HPDE6-E6E7 (cell line): ENCODE measurements at regions not wholly inside any gene's neighbourhood (a gene's known extent, or its start where the extent isn't known, plus 50 kb on each side); places are given as distances from the start of the nearest gene placed in this dataset.

Experiments
- DNase-seq: peaks from one replicate; pipeline ENCODE4 v3.0.0; 2011; ENCODE audit warnings: missing footprints; ENCODE audit errors: extremely low spot score

DNA sequence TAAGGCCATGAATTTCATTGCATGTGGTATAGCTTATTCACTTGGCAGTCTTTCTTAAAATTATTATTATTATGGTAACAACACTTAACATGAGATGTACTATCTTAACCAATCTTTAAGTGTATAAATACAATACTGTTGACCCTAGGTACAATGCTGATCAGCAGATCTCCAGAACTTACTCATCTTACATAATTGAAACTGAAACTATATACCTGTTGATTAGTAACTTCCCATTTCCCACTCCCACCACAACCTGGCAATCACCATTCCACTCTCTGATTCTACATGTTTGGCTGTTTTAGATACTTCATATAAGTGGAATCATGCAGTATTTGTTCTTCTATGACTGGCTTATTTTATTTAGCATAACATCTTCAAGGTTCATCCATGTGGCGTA lies 150.2 kb upstream of the POU2AF2 start:
- no peak for DNase-seq

DNA sequence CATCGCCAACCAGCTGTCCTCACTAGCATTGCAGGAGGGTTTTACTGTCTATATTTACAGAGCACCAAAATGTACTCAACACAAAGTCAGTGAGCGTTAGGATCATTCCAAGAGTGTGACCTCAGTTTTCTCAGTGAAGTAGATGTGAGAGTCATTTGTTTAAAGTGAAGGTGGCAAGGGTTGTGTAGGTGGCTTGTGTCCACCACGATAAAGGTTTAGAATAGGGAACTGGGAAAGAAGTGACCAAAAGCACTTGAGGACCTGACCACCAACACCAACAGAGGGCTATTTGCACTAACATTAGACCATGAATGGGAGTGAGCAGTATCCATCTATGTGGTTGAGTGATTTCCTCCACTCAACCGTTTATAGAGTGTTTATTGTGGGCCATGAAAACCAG lies 152.5 kb upstream of the POU2AF2 start:
- DNase-seq = no peak

DNA sequence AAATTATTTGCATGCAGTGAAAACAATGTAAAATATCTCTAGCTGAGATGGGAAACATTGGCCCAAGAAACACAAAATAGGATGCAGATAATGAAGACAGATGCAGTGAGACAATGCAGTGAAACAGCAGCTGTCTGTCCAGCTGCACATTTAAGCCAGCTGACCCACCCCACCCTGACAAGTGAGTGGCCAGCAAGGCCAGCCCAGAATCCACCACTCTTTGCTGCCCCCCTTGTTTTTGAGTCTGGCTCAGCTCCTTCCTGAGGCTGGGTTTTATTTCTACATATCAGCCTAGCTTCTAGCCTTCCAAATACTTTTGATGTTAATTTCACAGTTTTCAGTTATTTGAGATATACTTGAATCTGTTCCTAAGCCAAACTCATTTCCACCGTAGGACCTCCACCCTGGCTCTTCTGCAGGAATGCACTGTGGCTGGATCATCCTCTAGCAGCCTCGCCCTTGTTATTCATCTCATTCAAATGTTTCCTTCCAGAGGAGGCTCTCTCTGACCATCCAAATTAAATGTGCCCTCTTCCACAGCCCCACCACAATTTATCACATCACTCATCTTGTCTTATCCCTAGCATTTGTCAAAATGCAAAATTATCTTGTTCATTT lies 154.1 kb upstream of the POU2AF2 start:
- DNase-seq = no peak

DNA sequence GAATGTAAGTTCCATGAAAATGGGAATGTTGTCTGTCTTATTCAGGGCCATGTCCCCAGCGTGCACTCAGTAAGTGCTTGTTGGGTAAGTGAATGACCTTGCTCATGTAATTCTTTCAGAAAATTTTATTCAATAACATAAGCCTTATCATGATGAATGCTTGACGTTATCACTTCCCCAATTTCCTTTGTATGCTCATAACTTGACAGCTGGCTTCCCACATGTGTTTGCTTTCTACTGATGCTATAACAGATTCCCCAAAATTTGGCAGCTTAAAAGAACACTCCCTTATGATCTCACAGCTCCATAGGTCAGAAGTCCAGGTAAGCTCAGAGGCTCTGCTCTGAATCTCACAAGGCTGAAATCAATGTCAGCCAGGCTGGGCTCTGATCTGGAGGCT lies 155.8 kb upstream of the POU2AF2 start:
- DNase-seq = no peak

DNA sequence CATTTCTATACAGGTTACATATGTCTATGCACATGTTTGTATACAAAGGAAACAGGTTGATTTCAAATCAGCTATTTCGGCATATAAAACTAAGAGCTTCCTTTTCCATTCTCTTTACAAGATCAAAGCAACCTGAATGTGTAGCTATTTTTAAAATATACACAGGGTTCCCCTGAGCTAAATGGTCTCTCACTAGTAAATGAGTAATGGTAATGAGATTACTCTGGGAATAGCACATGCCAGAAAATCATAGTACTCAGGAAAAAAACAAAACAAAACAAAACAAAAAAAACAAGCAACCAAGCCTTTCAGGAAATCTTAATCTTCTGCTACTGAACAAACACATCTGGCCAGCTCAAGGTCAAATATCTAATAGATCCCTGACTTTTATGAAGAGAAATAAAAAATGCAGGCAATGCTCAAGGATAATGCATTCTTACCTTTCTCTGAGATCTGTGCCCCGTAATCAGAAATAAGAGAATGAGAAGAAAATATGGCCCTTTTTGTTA lies 156.6 kb upstream of the POU2AF2 start:
- no peak for DNase-seq

DNA sequence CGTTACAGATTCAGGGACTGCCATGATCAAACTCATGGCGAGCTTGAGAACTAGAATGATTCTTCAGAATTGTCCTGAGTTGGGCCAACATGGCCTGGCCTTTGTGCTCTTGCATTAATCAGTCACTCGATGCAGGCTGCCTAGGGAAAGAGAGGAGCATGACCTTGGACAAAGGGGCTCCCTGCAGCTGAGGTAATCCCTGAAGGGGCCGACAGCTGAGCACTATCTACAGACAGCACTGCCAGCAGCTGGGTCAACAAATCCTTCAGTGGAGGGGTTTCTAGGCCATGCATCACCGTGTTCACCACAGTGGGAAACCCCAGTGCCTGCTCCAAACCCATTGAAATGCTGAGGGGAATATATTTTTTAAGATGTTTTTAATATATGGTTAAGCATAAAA lies 159.5 kb upstream of the POU2AF2 start:
- no peak for DNase-seq

DNA sequence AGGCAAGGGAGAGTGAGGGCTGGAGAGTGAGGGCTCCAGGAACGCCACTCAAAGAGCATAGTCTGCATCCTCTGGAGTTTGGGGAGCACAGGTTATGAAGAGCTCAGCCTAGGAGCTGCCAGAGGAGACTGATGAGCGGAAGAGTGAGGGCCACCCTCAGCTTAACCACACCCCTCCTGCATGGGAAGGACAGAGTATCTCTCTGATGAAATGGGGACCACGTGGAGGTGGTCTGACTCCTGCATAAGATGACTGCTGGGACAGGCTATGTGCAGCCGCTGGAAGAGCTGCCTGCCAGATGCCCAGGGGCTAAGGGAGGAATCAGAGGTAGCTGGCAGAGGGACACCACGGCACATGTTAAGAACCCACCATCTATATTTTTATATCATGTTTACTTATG lies 162.9 kb upstream of the POU2AF2 start:
- no peak for DNase-seq

DNA sequence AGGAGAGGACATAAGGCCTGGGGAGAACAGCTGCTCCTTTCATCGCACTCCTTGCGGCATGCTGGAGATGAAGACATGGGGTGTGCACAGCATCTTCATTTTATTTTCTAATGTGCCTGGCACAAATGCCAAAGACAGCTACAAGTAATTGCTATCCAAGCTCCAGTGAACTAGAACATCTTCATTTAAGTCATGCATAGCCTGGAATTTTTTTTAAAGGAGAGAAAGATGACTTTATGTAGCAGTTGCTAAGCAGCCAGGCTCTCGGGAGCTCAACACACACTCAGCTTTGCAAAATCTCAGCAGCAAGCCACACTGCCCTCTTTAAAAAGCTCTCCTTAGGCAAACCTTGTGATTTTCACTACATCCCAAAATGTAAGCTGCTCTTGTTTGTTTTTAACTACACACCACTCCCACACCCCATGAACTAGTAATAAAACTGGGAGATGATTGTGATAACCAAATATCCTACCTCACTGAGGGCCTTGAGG lies 164.5 kb upstream of the POU2AF2 start:
- no peak for DNase-seq

DNA sequence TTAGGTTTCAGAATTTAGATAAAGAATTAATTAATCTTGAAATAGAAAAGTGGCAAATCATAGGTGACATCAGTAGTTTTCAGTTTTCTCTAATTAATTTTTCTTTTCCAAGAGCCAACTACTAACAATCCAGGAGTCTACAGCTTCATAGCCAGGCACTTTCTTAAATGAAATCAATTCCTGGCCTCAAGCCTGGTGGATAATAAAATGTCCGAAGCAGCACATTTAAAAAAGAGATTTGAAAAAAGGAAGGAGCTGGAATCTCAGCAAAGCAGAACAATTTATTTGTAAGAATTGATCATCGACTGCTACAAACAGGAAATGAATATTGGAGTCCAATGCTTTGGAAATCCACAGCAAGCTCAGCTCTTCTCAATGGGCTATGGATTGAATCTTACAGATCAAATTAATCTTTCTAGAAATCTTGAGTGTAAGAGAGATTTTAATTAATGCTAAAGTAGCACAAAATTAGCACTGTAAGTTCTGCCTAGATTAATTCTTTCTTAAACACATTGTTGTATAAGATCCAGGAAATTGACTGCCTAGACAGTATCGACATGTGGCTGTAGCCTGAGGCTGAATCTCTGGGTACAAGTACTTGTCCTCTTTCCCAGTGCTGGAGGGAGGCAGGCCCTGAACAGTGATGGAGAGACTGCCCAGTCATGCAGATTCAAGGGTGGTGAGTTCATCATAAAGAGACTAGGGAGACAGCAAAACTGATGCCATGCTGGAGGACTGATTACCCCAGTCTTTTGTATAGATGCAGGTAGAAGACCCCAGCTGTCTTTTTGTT lies 167.8 kb upstream of the POU2AF2 start:
- DNase-seq = no peak

DNA sequence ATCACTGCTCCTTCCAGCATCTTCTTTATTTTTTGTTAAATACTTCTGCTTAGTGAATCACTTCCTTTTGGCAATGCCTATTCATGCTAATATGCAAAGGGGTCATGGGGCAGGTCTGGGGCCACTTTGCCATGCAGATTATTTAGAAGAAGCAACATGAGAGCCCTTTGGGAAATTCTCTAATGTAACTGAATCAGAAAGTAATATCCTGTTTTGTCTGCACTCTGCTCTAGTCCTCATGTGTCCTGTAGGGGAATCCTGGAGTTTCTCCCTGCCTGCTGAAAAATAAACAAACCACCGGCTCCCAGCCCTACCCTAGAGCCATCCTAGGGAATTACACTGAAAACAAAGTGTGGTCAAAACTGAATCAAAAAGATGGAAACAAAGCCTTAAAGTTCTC lies 176.5 kb upstream of the POU2AF2 start:
- DNase-seq = no peak

DNA sequence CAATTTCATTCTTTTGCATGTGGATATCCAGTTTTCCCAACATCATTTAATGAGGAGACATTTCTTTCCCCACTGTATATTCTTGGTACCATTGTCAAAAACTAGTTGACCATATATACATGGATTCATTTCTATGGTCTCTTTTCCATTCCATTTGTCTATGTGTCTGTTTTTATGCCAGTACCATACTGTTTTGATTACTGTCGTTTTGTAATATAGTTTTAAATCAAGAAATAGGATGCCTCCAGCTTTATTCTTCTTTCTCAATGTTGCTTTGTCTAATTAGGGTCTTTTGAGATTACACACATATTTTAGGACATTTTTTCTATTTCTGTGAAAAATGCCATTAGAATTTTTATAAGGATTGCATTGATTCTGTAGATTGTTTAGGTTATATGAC lies 177.5 kb upstream of the POU2AF2 start:
- DNase-seq = no peak

DNA sequence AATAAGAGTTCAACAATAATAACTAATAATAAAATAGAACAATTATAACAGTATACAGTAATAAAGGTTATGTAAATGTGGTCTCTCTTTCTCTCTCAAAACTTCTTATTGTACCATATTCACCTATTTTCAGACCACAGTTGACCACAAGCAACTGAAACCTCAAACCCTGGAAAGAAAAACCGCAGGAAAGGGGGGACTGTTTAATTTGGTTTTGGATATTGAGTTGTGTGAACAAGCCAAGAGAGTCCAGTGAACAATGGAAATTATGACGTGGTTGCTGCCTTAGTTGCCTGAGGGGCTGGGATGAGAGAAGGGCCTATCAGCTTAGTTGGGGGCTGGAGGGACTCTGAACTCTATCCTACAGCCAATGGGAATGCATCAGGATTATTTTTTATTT lies 178.7 kb upstream of the POU2AF2 start:
- no peak for DNase-seq

DNA sequence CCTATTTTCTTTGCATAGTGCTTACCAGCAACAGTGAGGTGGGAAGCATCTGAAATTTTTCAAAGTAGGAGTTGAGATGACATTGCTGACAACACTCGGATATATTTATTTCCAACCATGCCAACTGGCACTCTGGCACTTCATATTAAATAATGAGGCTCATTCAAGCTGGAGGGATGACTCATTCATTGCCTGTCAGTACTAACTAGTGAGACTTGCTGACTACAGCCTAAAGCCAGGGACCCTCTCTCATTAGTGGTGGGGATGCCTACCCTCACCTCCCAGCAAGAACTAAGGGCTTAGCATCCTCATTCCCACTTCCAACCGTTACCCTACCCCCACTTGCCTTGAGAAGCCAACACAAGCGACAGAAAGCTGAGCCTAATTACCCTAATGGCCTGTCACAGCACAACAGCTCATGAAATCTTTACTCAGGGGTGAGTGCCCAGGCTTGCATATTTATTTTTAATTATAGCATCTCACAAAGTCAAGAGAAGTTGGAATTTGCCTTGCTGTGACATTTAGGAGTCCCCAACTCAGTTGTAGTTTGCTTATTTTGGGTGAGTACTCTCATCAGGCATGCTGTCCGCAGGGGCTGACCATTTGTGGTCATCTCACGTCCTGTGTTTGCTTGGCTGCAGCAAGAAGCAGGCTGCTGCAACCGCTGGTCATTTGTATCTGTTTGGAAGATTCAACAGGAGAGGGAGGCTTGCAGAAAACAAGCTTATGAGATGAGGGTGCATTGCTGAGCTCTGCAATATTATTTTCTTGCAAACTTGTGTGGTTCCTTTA lies 181.6 kb upstream of the POU2AF2 start:
- no peak for DNase-seq

DNA sequence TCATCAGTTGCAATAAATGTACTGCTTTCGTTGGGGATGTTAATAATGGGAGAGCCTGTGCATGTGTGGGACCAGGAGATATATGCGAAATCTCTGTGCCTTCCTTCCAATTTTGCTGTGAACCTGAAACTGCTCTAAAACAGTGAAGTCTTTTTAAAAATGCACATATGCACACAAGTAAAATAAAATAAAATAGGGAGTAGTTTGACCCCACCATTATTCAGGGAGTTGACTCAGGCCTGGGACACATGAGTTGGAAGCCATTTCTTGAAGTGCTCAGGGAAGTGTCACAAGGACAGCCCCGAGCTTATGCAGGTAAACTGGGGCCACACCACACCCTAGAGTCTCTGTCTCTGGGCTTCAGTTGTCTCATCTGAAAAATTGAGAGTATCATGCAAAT lies 183.1 kb upstream of the POU2AF2 start:
- DNase-seq = no peak

DNA sequence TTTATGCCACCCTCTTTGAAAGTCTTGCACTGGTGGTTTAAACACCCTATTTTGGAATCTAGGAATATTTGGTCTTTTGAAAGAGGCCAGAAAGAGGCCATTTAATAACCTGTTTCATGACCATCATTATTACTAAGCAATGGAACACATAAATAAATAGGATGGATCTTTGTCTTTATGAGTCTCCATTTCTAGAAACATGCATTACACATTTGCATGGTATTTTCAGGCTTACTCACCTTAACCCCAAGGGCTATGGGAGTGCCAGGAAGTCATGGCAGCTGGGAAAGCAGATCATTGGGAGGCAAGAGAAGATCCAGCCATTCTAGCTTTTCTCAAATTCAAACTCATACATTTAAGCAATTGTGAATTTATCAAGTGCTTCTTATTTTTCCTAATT lies 185.8 kb upstream of the POU2AF2 start:
- peak; percentile 42 for DNase-seq

DNA sequence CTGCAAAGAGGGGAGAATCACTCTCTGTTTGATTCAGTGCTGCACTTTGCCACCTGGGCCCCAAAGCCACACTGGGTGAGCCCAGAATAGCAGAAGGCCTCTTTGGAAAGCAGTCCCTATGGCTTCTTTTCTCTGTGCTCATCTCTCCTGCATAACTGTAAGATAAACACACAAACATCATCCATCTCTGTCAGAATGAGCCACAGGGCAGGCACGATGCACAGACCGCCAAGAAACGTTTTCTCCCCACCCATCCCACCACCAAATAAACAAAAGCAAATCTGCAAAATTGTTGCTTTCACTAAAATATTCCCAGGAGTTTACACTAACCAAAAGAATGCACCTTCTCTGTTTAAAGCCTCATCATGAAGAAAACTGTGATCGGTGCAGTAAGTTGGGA lies 196.4 kb upstream of the POU2AF2 start:
- no peak for DNase-seq

DNA sequence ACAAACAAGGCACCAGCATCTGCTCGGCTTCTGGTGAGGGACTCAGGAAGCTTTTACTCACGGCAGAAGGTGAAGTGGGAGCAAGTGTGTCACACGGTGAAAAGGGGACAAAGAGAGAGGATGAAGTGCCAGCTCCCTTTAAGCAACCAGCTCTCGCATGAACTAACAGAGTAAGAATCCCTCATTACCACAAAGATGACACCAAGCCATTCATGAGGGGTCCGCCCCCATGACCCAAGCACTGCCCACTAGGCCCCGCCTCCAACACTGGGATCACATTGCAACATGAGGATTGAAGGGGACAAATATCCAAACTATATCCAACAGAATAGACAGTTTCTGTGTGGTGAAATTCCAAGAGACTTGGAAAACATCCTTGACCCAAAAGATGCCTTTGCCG lies 198.2 kb upstream of the POU2AF2 start:
- DNase-seq = no peak

DNA sequence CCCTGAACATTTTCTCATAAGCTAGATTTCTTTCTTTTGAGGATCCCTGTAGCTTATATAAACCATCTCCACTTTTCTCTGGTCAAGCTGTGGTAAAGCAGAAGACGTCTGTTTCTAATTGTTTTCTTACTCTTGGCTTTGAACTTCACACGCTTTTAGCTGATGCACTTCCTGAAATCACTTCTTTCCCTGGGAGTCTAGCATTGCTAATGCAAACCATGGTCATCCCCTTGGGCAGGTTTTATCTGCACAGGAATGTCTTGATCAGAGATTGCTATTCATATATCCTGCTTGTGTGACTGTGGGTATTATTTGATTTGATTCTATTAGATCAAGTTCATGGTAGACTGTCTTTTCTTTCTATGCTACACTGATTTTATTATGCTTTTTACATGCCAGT lies 199.2 kb upstream of the POU2AF2 start:
- DNase-seq = no peak

DNA sequence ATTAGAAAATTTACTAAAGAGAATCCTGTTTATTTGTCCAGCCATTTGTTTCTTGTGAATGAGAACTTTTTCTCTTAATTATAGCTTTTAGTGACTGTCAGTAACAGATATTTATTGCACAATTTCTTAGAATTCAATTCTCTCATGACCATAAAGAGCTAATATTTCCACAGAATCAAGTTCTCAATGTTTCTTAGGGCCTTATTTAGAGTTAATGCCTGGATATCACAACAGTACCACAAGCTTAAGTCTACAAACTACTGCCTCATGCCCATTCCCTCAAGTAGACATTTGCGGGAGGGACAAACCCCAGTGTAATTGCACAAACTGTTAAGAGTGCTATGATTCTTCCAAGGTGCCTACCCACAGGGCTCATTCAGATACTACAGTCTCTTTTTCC lies 199.7 kb upstream of the POU2AF2 start:
- no peak for DNase-seq

DNA sequence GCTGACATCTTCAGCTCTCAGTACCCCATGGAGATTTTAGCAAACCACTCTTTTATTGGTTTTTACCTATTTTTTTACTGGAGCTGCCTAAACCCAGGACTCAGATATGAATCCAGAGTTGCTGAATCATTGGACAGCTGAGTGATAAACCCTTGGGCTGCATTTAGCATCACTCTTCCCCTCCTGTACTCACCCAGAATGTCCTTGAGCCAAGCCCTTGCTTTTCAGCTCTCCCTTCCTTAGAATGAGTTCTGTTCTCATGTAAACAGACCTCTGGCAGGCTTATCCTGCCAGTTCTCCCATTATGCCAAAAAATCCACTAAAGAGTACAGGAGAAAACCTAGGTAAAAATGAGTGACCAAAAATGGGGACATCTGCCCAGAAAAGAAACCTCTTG lies 200.1 kb upstream of the POU2AF2 start:
- no peak for DNase-seq

DNA sequence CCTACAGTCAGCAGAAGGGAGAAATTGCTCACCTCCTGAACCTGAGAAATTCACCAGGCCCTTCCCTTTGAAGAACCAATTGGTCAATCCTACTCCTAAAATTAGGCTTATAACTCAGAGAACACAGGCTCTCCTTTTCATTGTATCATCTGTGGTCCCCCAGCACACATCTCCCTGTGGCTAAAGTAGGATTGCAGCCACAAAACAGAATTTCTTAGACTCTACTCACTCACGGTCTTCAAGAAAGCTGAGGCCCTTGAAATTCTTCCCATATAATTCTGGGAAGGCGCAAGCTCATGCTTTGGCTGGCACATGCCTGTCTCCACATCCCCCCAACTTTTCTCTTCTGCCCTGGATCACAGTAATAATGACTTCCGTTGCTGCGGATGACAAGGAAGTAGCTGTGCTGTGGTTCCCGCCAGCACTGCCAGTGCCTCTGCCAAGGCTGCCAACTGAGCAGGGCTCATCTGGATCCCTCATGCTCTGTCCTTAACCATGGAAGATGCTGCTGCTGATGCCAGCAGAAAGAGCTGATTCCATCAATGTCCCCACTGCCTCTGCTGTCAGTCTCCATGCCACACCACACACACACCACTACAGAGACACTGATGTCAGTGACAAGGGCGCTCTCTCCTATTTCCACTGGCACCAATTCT lies 200.6 kb upstream of the POU2AF2 start:
- DNase-seq = no peak

DNA sequence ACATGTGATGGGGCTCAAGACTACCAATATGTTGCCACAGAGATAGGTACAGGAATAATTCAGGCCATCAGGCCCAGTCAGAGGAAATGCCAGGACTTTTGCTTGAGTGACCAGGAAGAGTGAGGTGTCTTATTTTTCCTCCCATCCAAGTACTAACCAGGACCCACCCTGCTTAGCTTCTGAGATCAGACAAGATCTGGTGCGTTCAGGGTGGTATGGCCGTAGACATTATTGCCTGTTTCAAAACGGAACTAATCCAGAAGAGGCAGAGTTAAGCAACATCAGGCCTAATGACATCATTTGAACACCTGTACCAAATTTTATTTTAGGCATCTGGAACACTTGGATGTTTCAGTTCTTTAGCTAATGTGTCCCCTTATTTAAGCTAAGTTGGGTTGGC lies 205.5 kb upstream of the POU2AF2 start:
- no peak for DNase-seq
